CD4-positive, CD25-positive, alpha-beta regulatory T cell (primary cell): ENCODE measurements at regions not wholly inside any gene's neighbourhood (a gene's known extent, or its start where the extent isn't known, plus 50 kb on each side); places are given as distances from the start of the nearest gene placed in this dataset.

Source experiments
- ATAC-seq, 2 donors: fragments of 150-1000 bp; cut with Tn5 transposase; one replicate each; pipeline ENCODE4 v1.10.0; 2021; ENCODE audit warnings: low read depth in 2 of 2, moderate number of reproducible peaks in 2 of 2, moderate library complexity in 1 of 2
- DNase-seq, 3 donors: peaks; one replicate each; pipeline versions ENCODE4 v3.0.0 to v3.0.0-alpha.2; 2012 to 2022; ENCODE audit warnings: mixed read lengths in 1 of 3
- H3K27ac ChIP-seq: one replicate; pipeline ENCODE4 v1.7.0; 2013; ENCODE audit warnings: mild to moderate bottlenecking, low read length; ENCODE audit not compliant: insufficient read depth, poor library complexity, severe bottlenecking
- H3K27me3 ChIP-seq: one replicate; pipeline ENCODE4 v1.7.0; 2013; ENCODE audit warnings: low read length; ENCODE audit not compliant: control insufficient read depth, insufficient read depth
- H3K36me3 ChIP-seq: one replicate; pipeline ENCODE4 v1.7.0; 2013; ENCODE audit warnings: mild to moderate bottlenecking, low read length, moderate library complexity; ENCODE audit not compliant: control insufficient read depth, insufficient read depth
- H3K4me1 ChIP-seq: 2 replicates; pipeline ENCODE4 v1.7.0; 2013; ENCODE audit warnings: mild to moderate bottlenecking, low read length; ENCODE audit not compliant: insufficient read depth, control insufficient read depth, poor library complexity, severe bottlenecking
- H3K4me3 ChIP-seq: one replicate; pipeline ENCODE4 v1.7.0; 2013; ENCODE audit warnings: low read depth, mild to moderate bottlenecking, low read length, moderate library complexity
- H3K9me3 ChIP-seq, 2 experiments: 1 replicate in 1 of 2; 2 replicates in 1 of 2; pipeline ENCODE4 v1.7.0; 2013; ENCODE audit warnings: low read length in 2 of 2, mild to moderate bottlenecking in 1 of 2, moderate library complexity in 1 of 2; ENCODE audit not compliant: control insufficient read depth in 2 of 2
- H3K27ac Mint-ChIP-seq, 3 donors: one replicate each; pipeline ENCODE4 v1.8.0; 2020 to 2022; ENCODE audit warnings: mild to moderate bottlenecking in 3 of 3, mixed read lengths in 3 of 3, moderate library complexity in 2 of 3
- H3K27me3 Mint-ChIP-seq: one replicate; pipeline ENCODE4 v1.8.0; 2022; ENCODE audit warnings: mild to moderate bottlenecking, mixed read lengths
- H3K36me3 Mint-ChIP-seq: one replicate; pipeline ENCODE4 v1.8.0; 2020; ENCODE audit warnings: mixed read lengths
- H3K4me1 Mint-ChIP-seq, 4 donors: one replicate each; pipeline ENCODE4 v1.8.0; 2020 to 2022; ENCODE audit warnings: mixed read lengths in 4 of 4, mild to moderate bottlenecking in 1 of 4
- H3K4me3 Mint-ChIP-seq, 4 donors: one replicate each; pipeline ENCODE4 v1.8.0; 2020 to 2022; ENCODE audit warnings: mild to moderate bottlenecking in 4 of 4, mixed read lengths in 4 of 4, moderate library complexity in 3 of 4
- H3K9me3 Mint-ChIP-seq, 7 donors: one replicate each; pipeline ENCODE4 v1.8.0; 2020 to 2022; ENCODE audit warnings: mixed read lengths in 7 of 7, mild to moderate bottlenecking in 3 of 7, moderate library complexity in 2 of 7

DNA sequence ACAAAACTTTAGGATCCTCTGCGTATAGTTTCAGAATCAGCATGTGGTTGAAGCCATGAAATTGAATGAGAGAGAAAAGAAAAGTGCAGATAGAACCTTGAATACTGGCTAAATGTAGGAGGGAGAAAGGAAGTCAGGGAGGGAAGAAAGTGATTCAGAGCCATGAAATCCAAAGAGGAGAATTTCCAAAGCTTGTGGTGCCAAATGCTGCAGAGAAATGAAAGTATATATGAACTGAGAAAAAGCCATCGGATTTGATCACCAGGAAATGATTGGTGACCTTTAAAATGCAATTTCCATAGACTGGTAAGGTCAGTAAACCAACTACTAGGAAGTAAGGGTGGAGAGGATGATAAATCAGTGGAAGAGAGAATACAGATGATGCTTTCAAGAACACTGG lies 142.3 kb downstream of the TFAP2A start:
- peaks cover 10% of the 10 kb centered on the region for H3K27me3 Mint-ChIP-seq
- no peak overlapping the region for H3K27ac Mint-ChIP-seq
- no peak for DNase-seq
- H3K4me3 Mint-ChIP-seq = no peak overlapping the region
- H3K4me1 Mint-ChIP-seq = no peaks in the 10 kb centered on the region
- no peak overlapping the region for H3K27ac ChIP-seq
- H3K9me3 Mint-ChIP-seq = peaks cover 0 to 8% (median 0%) of the 10 kb centered on the region in 7 donors
- H3K4me1 ChIP-seq = no peaks in the 10 kb centered on the region
- no peaks in the 10 kb centered on the region for H3K9me3 ChIP-seq
- no peak overlapping the region for H3K4me3 ChIP-seq
- no peaks in the 10 kb centered on the region for H3K27me3 ChIP-seq
- no peaks in the 10 kb centered on the region for H3K36me3 Mint-ChIP-seq
- no peak for ATAC-seq
- no peaks in the 10 kb centered on the region for H3K36me3 ChIP-seq

DNA sequence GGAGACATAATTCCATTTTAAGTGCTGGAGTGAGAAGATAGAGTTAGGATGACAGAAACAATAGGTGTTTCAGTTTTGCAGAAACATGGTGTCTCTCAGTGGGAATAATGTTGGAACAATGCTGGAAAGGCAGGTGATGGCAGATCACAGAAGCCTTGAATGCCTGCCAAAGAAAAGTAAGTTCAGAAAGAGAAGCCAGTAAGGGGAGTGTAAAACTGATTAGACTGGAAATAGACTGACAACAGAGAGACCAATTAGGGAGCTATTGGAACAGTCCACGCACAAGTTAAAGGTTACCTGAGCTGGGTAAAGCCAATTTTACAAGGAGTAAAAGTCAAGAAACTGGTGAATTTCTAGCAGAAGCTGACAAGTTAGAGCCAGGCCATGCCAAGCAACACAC lies 142.9 kb downstream of the TFAP2A start:
- H3K27ac Mint-ChIP-seq = no peak overlapping the region
- no peak overlapping the region for H3K27ac ChIP-seq
- no peaks in the 10 kb centered on the region for H3K4me1 Mint-ChIP-seq
- ATAC-seq (no peak), DNase-seq (no peak)
- H3K36me3 ChIP-seq = no peaks in the 10 kb centered on the region
- no peak overlapping the region for H3K4me3 ChIP-seq
- H3K36me3 Mint-ChIP-seq = no peaks in the 10 kb centered on the region
- H3K27me3 ChIP-seq = no peaks in the 10 kb centered on the region
- no peaks in the 10 kb centered on the region for H3K9me3 ChIP-seq
- no peaks in the 10 kb centered on the region for H3K4me1 ChIP-seq
- H3K4me3 Mint-ChIP-seq = no peak overlapping the region
- peaks cover 10% of the 10 kb centered on the region for H3K27me3 Mint-ChIP-seq
- H3K9me3 Mint-ChIP-seq = peaks cover 0 to 8% (median 0%) of the 10 kb centered on the region in 7 donors

DNA sequence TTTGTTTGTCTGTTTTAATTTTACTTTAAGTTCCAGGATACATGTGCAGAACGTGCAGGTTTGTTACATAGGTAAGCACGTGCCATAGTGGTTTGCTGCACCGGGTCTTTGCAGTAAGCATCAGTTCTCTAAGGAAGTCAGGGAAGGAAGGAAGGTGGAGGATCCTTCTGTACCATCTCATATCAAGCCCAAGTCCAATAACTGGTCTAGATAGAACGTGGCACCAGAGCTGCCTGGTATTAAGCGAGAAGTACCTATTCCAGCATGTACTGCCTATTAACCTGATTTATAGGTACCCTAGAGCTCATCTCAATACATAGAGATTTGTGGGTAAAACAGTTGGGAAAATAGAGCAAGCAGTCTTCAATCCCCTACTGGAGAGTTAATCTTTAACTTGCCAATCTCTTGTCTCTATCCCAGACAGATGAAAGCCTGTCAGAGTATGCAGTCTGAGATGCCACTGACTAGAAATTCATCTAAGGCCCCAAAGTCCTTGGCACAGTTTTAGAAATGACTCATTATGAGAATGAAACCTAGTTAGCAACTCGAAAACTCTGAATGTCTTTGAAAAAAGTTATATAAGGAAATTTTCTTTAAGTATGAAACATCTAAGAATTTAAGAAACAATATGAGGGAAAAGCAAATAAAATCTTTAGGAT lies 144.9 kb downstream of the TFAP2A start:
- H3K27ac ChIP-seq = no peak overlapping the region
- Mint-ChIP-seq H3K27me3 (peaks cover 10% of the 10 kb centered on the region), H3K9me3 (peaks cover 0 to 7% (median 0%) of the 10 kb centered on the region in 7 donors), H3K27ac (no peak overlapping the region), H3K4me3 (no peak overlapping the region), H3K36me3 (no peaks in the 10 kb centered on the region), H3K4me1 (no peaks in the 10 kb centered on the region)
- H3K4me3 ChIP-seq = no peak overlapping the region
- H3K9me3 ChIP-seq = no peaks in the 10 kb centered on the region
- ATAC-seq = no peak
- no peaks in the 10 kb centered on the region for H3K36me3 ChIP-seq
- H3K4me1 ChIP-seq = no peaks in the 10 kb centered on the region
- DNase-seq = no peak
- H3K27me3 ChIP-seq = no peaks in the 10 kb centered on the region

DNA sequence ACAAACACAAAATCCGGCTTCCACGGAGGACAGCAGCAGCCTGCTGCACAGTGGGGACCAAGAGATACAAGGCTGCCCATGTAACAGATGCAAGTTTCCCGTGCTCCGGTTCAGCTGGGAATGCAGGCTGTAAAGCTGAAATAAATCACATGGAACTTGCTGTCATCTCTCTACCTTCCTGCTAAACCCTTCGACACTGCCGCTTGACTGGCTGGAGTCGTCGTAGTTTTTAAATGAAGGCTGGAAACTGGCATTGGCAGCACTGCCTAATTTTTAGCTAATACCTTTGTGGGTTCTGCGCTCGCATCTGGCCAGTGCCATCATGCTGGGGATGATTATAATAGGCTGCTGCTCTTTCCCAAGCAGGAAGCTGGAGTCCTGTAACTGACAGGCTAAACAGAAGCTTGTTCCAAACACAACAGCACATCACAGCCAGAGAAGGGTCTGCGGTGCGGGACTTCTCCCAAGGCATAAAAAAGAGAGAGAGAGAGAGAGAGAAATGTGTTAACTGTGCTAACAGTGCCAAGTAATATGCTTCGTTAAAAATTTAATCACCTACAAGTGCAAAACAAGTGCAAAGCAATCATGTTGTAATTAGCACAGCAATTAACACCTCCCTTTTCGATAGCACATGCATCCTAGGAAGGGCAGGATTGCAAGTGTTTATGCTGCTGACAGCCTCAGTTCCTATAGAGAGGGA lies 146.1 kb downstream of the TFAP2A start:
- Histone ChIP-seq H3K4me1 (no peaks in the 10 kb centered on the region), H3K9me3 (no peaks in the 10 kb centered on the region), H3K27ac (no peak overlapping the region), H3K36me3 (no peaks in the 10 kb centered on the region), H3K27me3 (no peaks in the 10 kb centered on the region), H3K4me3 (no peak overlapping the region)
- Mint-ChIP-seq H3K4me1 (no peaks in the 10 kb centered on the region), H3K4me3 (no peak overlapping the region), H3K36me3 (no peaks in the 10 kb centered on the region), H3K27ac (no peak overlapping the region), H3K27me3 (peaks cover 5% of the 10 kb centered on the region), H3K9me3 (peaks cover 0 to 7% (median 0%) of the 10 kb centered on the region in 7 donors)
- DNase-seq (no peak), ATAC-seq (no peak)

DNA sequence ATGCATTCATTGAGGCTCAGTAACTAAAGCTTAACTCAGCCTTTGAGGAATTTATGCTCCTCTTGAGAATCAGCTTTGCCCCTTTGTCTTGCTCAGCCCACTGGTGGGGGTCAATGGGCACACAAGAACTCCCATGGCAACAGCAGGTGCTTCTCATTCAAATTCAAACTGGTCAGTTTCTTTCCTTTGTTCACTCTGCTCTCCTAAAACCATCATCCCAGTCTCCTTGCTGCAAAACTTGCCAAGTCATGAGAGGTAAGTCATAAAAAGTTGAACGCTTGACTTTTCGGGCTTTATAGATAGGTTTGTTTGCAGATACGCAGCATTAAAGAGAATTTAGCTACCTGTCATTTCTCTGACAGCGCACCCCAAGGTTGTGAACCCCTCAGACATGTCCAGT lies 146.8 kb downstream of the TFAP2A start:
- Histone ChIP-seq H3K4me1 (no peaks in the 10 kb centered on the region), H3K36me3 (no peaks in the 10 kb centered on the region), H3K27me3 (no peaks in the 10 kb centered on the region), H3K4me3 (no peak overlapping the region), H3K9me3 (no peaks in the 10 kb centered on the region), H3K27ac (no peak overlapping the region)
- DNase-seq (no peak), ATAC-seq (no peak)
- H3K27ac Mint-ChIP-seq = no peak overlapping the region
- no peaks in the 10 kb centered on the region for H3K36me3 Mint-ChIP-seq
- H3K4me3 Mint-ChIP-seq = no peak overlapping the region
- no peaks in the 10 kb centered on the region for H3K4me1 Mint-ChIP-seq
- H3K9me3 Mint-ChIP-seq = peaks cover 0 to 6% (median 0%) of the 10 kb centered on the region in 7 donors
- H3K27me3 Mint-ChIP-seq = peaks cover 5% of the 10 kb centered on the region

DNA sequence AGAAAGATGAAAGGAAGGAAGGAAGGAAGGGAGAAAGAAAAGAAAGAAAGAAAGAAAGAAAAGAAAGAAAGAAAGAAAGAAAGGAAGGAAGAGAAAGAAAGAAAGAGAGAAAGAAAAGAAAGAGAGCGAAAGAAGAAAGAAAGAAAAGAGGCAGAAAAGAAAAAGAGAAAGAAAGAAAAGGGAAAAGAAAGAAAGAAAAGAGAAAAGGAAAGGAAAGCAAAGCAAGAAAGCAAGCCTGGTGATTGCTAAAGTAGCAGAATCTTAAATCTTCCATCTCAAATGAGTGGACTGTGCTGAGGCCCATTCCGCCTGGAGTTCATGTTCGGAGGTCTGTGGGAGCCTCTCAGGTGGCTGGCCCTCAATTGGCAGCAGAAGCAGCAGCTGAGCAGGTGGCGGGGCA lies 148.4 kb downstream of the TFAP2A start:
- Mint-ChIP-seq H3K27me3 (no peaks in the 10 kb centered on the region), H3K4me3 (no peak overlapping the region), H3K27ac (no peak overlapping the region), H3K9me3 (peaks cover 0 to 5% (median 0%) of the 10 kb centered on the region in 7 donors), H3K36me3 (no peaks in the 10 kb centered on the region), H3K4me1 (no peaks in the 10 kb centered on the region)
- no peak for DNase-seq
- ATAC-seq = no peak
- Histone ChIP-seq H3K9me3 (no peaks in the 10 kb centered on the region), H3K4me1 (no peaks in the 10 kb centered on the region), H3K36me3 (no peaks in the 10 kb centered on the region), H3K4me3 (no peak overlapping the region), H3K27me3 (no peaks in the 10 kb centered on the region), H3K27ac (no peak overlapping the region)

DNA sequence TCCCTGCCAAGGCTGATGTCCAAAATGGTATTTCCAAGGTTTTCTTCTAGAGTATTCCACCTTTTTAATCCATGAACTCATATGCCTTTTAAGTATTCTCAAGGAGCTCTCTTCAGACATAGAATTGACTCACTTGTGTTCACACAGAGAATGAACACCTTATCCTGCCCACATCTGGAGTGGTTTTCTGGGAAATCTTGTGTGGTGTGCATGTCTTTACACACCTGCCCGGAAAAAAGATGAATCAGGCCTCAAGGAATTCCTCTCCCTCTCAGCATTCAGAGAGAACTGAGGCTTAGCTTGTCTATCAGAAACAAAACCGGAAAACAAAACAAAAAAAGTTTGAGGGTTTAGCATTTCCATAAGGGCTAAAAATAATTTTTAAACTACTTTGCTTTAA lies 148.8 kb downstream of the TFAP2A start:
- Mint-ChIP-seq H3K9me3 (peaks cover 0 to 5% (median 0%) of the 10 kb centered on the region in 7 donors), H3K4me1 (no peaks in the 10 kb centered on the region), H3K27me3 (no peaks in the 10 kb centered on the region), H3K4me3 (no peak overlapping the region), H3K36me3 (no peaks in the 10 kb centered on the region), H3K27ac (no peak overlapping the region)
- Histone ChIP-seq H3K4me3 (no peak overlapping the region), H3K27me3 (no peaks in the 10 kb centered on the region), H3K4me1 (no peaks in the 10 kb centered on the region), H3K27ac (no peak overlapping the region), H3K9me3 (no peaks in the 10 kb centered on the region), H3K36me3 (no peaks in the 10 kb centered on the region)
- ATAC-seq (no peak), DNase-seq (no peak)

DNA sequence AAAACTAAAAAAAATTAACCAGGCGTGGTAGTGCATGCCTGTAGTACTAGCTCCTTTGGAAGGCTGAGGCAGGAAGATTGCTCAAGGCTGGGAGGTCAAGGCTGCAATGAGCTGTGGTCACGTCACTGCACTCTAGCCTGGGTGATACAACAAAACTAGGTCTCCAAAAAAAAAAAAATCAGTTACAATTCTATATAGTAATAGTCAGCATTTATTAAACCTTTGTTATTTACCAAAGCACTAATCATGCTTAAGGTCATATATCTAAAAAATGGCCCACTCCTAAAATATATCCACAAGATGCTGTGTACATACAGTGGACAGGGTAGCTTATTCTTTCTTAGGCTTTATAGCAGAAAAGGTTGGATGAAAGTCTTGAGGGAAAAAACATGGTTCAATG lies 152.4 kb downstream of the TFAP2A start:
- no peaks in the 10 kb centered on the region for H3K36me3 ChIP-seq
- no peaks in the 10 kb centered on the region for H3K27me3 ChIP-seq
- peaks cover 0 to 5% (median 0%) of the 10 kb centered on the region in 7 donors for H3K9me3 Mint-ChIP-seq
- no peak overlapping the region for H3K4me3 ChIP-seq
- no peak overlapping the region for H3K4me3 Mint-ChIP-seq
- H3K27me3 Mint-ChIP-seq = no peaks in the 10 kb centered on the region
- H3K36me3 Mint-ChIP-seq = no peaks in the 10 kb centered on the region
- no peaks in the 10 kb centered on the region for H3K4me1 ChIP-seq
- no peak overlapping the region for H3K27ac Mint-ChIP-seq
- ATAC-seq (no peak), DNase-seq (no peak)
- no peaks in the 10 kb centered on the region for H3K9me3 ChIP-seq
- no peaks in the 10 kb centered on the region for H3K4me1 Mint-ChIP-seq
- no peak overlapping the region for H3K27ac ChIP-seq
